Thyroid gland (tissue), 4 donors: ENCODE measurements at regions not wholly inside any gene's neighbourhood (a gene's known extent, or its start where the extent isn't known, plus 50 kb on each side); places are given as distances from the start of the nearest gene placed in this dataset.

Source experiments
- DNase-seq, 2 donors: peaks; one replicate each; pipeline ENCODE4 v3.0.0-alpha.2; 2019
- H3K27ac ChIP-seq, 3 donors: fragments of 200-600 bp; sonication (generic); 1 replicate in 2 of 3; 2 replicates in 1 of 3; pipeline ENCODE4 v1.5.1; 2016 to 2019; ENCODE audit warnings: mild to moderate bottlenecking in 1 of 3, moderate library complexity in 1 of 3
- H3K27me3 ChIP-seq: fragments of 200-600 bp; sonication (generic); one replicate; pipeline ENCODE4 v1.5.1; 2019
- H3K36me3 ChIP-seq, 2 donors: fragments of 200-600 bp; sonication (generic); one replicate each; pipeline ENCODE4 v1.5.1; 2016 to 2019
- H3K4me1 ChIP-seq, 2 donors: fragments of 200-600 bp; sonication (generic); one replicate each; pipeline ENCODE4 v1.5.1; 2017 to 2019
- H3K4me3 ChIP-seq, 3 donors: fragments of 200-600 bp; sonication (generic); replicated peaks in 1 of 3; 1 replicate in 2 of 3; 2 replicates in 1 of 3; pipeline ENCODE4 v1.5.1; 2016; ENCODE audit warnings: mild to moderate bottlenecking in 1 of 3
- H3K9me3 ChIP-seq: fragments of 200-600 bp; sonication (generic); one replicate; pipeline ENCODE4 v1.5.1; 2017
- CTCF ChIP-seq, 6 experiments: fragments of 200-600 bp in 3 of 6; fragments of 450-650 bp in 3 of 6; sonication (generic) in 3 of 6; IDR thresholded peaks; one replicate each; pipeline ENCODE4 v1.5.1; 2016 to 2019; ENCODE audit warnings: antibody characterized with exemption in 6 of 6, mild to moderate bottlenecking in 2 of 6, inconsistent platforms in 1 of 6, moderate library complexity in 1 of 6
- POLR2A ChIP-seq, 2 donors: fragments of 450-650 bp; IDR thresholded peaks; one replicate each; pipeline ENCODE4 v1.6.1; 2017; ENCODE audit warnings: antibody characterized with exemption in 2 of 2, mild to moderate bottlenecking in 2 of 2, moderate library complexity in 1 of 2
- WGBS, 2 donors: methylation state at CpG; one replicate each; pipeline ENCODE4 v1.1.5; 2017; 5-methylcytosine and 5-hydroxymethylcytosine counted together
- intact Hi-C: fragments of 100-400 bp; cut with DNase I; formaldehyde crosslinking; loops from one replicate; pipeline ENCODE4 v1.15.1; 2023

- H3K4me3 ChIP-seq: no peak overlapping the region
- H3K27me3 ChIP-seq: no peaks in the 10 kb centered on the region
- no peak for DNase-seq
- H3K4me1 ChIP-seq: no peaks in the 10 kb centered on the region
- intact Hi-C loops: no loop called here
- TF ChIP-seq POLR2A (IDR thresholded peaks at IDR 0.05): no peak
- no peak for TF ChIP-seq CTCF (IDR thresholded peaks at IDR 0.05)
- WGBS, 2 donors: 92 to 94% methylated on average over 1 of the region's 1 CpG
- no peak overlapping the region for H3K27ac ChIP-seq
- no peaks in the 10 kb centered on the region for H3K9me3 ChIP-seq
- no peaks in the 10 kb centered on the region for H3K36me3 ChIP-seq
Observed at GRCh38 chr5:85266692-85267091, 882.0 kb upstream of the EDIL3 start.

DNA sequence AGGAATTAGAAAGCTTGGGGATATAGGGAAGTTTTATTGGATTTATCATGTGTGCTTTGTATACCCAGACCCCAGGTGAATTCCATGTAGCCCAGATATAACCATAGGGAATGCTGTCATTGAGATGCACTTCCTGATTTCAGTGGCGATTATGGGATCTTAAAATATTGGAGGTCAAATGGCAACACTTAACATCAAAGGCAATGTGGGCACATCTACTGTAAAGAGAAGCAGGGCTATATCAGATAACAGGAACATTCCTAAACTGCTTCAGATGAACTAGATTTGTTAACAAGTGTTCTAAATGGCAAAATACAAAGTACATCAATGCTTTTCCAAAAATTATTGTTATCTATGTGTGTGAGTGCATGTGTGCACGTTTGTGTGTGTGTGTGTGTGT is 883.5 kb upstream of the EDIL3 start:
- H3K27me3 ChIP-seq: no peaks in the 10 kb centered on the region
- WGBS, 2 donors: 52 to 59% methylated on average over 2 of the region's 2 CpGs
- no peak for TF ChIP-seq POLR2A (IDR thresholded peaks at IDR 0.05)
- TF ChIP-seq CTCF (IDR thresholded peaks at IDR 0.05): no peak
- no peak overlapping the region for H3K4me3 ChIP-seq
- no peaks in the 10 kb centered on the region for H3K4me1 ChIP-seq
- no peaks in the 10 kb centered on the region for H3K9me3 ChIP-seq
- H3K36me3 ChIP-seq: no peaks in the 10 kb centered on the region
- intact Hi-C loops: no loop called here
- DNase-seq: no peak
- H3K27ac ChIP-seq: no peak overlapping the region

- no peaks in the 10 kb centered on the region for H3K36me3 ChIP-seq
- 81 to 89% methylated on average over 1 of the region's 1 CpG for WGBS, 2 donors
- no peak overlapping the region for H3K4me3 ChIP-seq
- H3K27ac ChIP-seq: no peak overlapping the region
- no peaks in the 10 kb centered on the region for H3K9me3 ChIP-seq
- TF ChIP-seq POLR2A (IDR thresholded peaks at IDR 0.05) (no peak), CTCF (IDR thresholded peaks at IDR 0.05) (no peak)
- H3K27me3 ChIP-seq: no peaks in the 10 kb centered on the region
- intact Hi-C loops: no loop called here
- DNase-seq: no peak
- H3K4me1 ChIP-seq: no peaks in the 10 kb centered on the region
Observed at GRCh38 chr5:85278193-85278592, 893.5 kb upstream of the EDIL3 start.

GRCh38 chr5:85288914-85289313 is 904.2 kb upstream of the EDIL3 start:
- no peaks in the 10 kb centered on the region for H3K4me1 ChIP-seq
- no peak for DNase-seq
- no peak overlapping the region for H3K27ac ChIP-seq
- H3K27me3 ChIP-seq: no peaks in the 10 kb centered on the region
- no peaks in the 10 kb centered on the region for H3K9me3 ChIP-seq
- H3K36me3 ChIP-seq: no peaks in the 10 kb centered on the region
- H3K4me3 ChIP-seq: no peak overlapping the region
- 79 to 80% methylated on average over 3 of the region's 3 CpGs for WGBS, 2 donors
- intact Hi-C loops: no loop called here
- TF ChIP-seq CTCF (IDR thresholded peaks at IDR 0.05): no peak
- no peak for TF ChIP-seq POLR2A (IDR thresholded peaks at IDR 0.05)

DNA sequence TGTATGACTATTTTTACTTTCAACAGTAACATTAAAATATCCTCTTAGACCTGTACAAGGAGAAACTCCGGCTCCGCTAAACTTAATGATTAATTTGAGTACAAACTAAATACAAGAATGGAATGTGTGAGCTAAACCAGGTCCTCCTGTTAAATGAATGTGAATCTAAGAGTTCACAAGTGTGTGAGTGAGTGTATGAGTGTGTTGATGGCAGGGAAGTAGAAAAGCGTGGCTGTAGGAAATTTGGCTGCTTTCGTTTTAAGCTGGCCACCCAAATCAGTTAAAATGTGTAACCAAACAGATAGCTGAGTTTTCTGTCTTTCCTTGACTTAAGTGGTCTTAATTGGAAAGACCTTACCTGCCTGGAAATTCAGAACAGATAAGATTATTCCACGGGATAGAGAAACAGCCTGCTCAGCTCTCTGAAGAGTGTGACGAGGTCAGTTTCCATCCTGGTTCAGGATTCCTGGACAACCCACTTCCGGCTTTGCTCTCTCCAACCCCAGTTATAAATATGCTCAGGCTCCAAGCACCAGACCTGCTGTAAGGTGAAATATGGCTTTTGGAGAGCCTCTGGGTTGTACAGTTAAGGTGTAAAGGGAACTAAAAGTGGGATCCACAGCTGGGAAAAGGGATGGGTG is 908.6 kb upstream of the EDIL3 start:
- Histone ChIP-seq H3K4me1 (no peaks in the 10 kb centered on the region), H3K9me3 (no peaks in the 10 kb centered on the region), H3K36me3 (no peaks in the 10 kb centered on the region), H3K4me3 (no peak overlapping the region), H3K27ac (no peak overlapping the region), H3K27me3 (no peaks in the 10 kb centered on the region)
- intact Hi-C loops: no loop called here
- TF ChIP-seq POLR2A (IDR thresholded peaks at IDR 0.05) (no peak), CTCF (IDR thresholded peaks at IDR 0.05) (no peak)
- WGBS, 2 donors: 44 to 49% methylated on average over 7 of the region's 7 CpGs
- DNase-seq: no peak
